ENCODE measurements at regions not wholly inside any gene's neighbourhood (a gene's known extent, or its start where the extent isn't known, plus 50 kb on each side); places are given as distances from the start of the nearest gene placed in this dataset.

- TF ChIP-seq CTCF (IDR thresholded peaks at IDR 0.05), result no peak
- TF ChIP-seq POLR2A (IDR thresholded peaks at IDR 0.05), result no peak
Observed at GRCh38 chr15:69780981-69781380, 316.7 kb downstream of the TLE3 start.

All from thyroid gland (tissue), 4 donors.